GM19351 (cell line): ENCODE measurements at regions not wholly inside any gene's neighbourhood (a gene's known extent, or its start where the extent isn't known, plus 50 kb on each side); places are given as distances from the start of the nearest gene placed in this dataset.
A peak's percentile ranks its signal among the peaks of the same experiment; 100 is the strongest.

ENCODE experiments used
- ATAC-seq: cut with Tn5 transposase; IDR thresholded peaks from one replicate; pipeline ENCODE4 v1.9.1; 2021; ENCODE audit warnings: mild to moderate bottlenecking, moderate library complexity; ENCODE audit not compliant: unreplicated experiment

- no peak for ATAC-seq
These were observed 569.2 kb downstream of the QKI start for GRCh38 chr6:163983679-163984078.

GRCh38 chr6:163974322-163974721 is 559.8 kb downstream of the QKI start:
- ATAC-seq = no peak

- ATAC-seq = no peak
These were observed 557.6 kb downstream of the QKI start for GRCh38 chr6:163971841-163972838.

GRCh38 chr6:163970846-163971564 is 556.5 kb downstream of the QKI start:
- no peak for ATAC-seq

- ATAC-seq = no peak
These were observed 551.2 kb downstream of the QKI start for GRCh38 chr6:163965426-163966348.

GRCh38 chr6:163964789-163965188 is 550.3 kb downstream of the QKI start:
- no peak for ATAC-seq

- ATAC-seq = no peak
These were observed 548.9 kb downstream of the QKI start for GRCh38 chr6:163963205-163964120.

- no peak for ATAC-seq
These were observed 548.2 kb downstream of the QKI start for GRCh38 chr6:163962627-163963117.

- no peak for ATAC-seq
These were observed 545.6 kb downstream of the QKI start for GRCh38 chr6:163960128-163960527.

GRCh38 chr6:163958646-163959045 is 544.1 kb downstream of the QKI start:
- ATAC-seq = no peak

- ATAC-seq = peak; percentile 97
These were observed 542.3 kb downstream of the QKI start for GRCh38 chr6:163956571-163957407.

GRCh38 chr6:163955756-163956155 is 541.2 kb downstream of the QKI start:
- ATAC-seq = no peak

- no peak for ATAC-seq
These were observed 540.6 kb downstream of the QKI start for GRCh38 chr6:163955096-163955495.

- no peak for ATAC-seq
These were observed 539.7 kb downstream of the QKI start for GRCh38 chr6:163954088-163954775.

- ATAC-seq = no peak
These were observed 537.5 kb downstream of the QKI start for GRCh38 chr6:163952005-163952404.

GRCh38 chr6:163951326-163951725 is 536.8 kb downstream of the QKI start:
- no peak for ATAC-seq

- ATAC-seq = no peak
These were observed 535.6 kb downstream of the QKI start for GRCh38 chr6:163950159-163950558.

GRCh38 chr6:163949431-163949830 is 534.9 kb downstream of the QKI start:
- no peak for ATAC-seq
